ENCODE measurements at regions not wholly inside any gene's neighbourhood (a gene's known extent, or its start where the extent isn't known, plus 50 kb on each side); places are given as distances from the start of the nearest gene placed in this dataset.

DNA sequence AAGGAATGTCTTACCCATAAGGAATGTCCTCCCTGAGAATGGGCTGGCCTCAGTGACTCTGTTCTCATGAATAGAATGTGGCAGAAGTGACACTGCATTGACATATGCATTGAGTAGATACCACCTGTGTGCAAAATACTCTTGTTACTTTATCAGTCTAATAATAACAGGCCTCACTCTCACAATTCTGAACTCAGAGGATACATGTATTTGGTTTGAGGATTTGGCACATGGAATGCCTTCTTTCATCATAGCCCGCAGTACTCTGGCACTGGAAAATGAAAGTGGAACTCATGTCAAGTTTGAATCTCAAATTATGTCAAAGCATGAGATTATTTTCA is 52.9 kb upstream of the PLCB4 start:
- DNase-seq (ENCODE audit: low read depth in 2 of 2): peak; percentile 21 to 35
- TF ChIP-seq, protein P1, sequence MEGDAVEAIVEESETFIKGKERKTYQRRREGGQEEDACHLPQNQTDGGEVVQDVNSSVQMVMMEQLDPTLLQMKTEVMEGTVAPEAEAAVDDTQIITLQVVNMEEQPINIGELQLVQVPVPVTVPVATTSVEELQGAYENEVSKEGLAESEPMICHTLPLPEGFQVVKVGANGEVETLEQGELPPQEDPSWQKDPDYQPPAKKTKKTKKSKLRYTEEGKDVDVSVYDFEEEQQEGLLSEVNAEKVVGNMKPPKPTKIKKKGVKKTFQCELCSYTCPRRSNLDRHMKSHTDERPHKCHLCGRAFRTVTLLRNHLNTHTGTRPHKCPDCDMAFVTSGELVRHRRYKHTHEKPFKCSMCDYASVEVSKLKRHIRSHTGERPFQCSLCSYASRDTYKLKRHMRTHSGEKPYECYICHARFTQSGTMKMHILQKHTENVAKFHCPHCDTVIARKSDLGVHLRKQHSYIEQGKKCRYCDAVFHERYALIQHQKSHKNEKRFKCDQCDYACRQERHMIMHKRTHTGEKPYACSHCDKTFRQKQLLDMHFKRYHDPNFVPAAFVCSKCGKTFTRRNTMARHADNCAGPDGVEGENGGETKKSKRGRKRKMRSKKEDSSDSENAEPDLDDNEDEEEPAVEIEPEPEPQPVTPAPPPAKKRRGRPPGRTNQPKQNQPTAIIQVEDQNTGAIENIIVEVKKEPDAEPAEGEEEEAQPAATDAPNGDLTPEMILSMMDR (IDR thresholded peaks at IDR 0.05; ENCODE audit: low read depth, low read length): no peak

GRCh38 chr20:9018346-9018745 is 50.5 kb upstream of the PLCB4 start:
- TF ChIP-seq, protein P1 (IDR thresholded peaks at IDR 0.05; ENCODE audit: low read depth, low read length): no peak
- DNase-seq (ENCODE audit: low read depth in 2 of 2): no peak
- H3K4me3 ChIP-seq (replicated peaks in 1 of 2; ENCODE audit: low read depth in 2 of 2, low read length in 2 of 2): no peak overlapping the region

More for the DNA sequence above, 52.9 kb upstream of the PLCB4 start:
- H3K4me3 ChIP-seq (replicated peaks in 1 of 2; ENCODE audit: low read depth in 2 of 2, low read length in 2 of 2): no peak overlapping the region

All from cardiac fibroblast (primary cell).